Inflammatory macrophage treated with lipopolysaccharide for 1 hour (primary cell): ENCODE measurements at regions not wholly inside any gene's neighbourhood (a gene's known extent, or its start where the extent isn't known, plus 50 kb on each side); places are given as distances from the start of the nearest gene placed in this dataset.

Experiments
- DNase-seq, 2 donors: peaks; one replicate each; pipeline ENCODE4 v3.0.0-alpha.2; 2020 to 2022

DNA sequence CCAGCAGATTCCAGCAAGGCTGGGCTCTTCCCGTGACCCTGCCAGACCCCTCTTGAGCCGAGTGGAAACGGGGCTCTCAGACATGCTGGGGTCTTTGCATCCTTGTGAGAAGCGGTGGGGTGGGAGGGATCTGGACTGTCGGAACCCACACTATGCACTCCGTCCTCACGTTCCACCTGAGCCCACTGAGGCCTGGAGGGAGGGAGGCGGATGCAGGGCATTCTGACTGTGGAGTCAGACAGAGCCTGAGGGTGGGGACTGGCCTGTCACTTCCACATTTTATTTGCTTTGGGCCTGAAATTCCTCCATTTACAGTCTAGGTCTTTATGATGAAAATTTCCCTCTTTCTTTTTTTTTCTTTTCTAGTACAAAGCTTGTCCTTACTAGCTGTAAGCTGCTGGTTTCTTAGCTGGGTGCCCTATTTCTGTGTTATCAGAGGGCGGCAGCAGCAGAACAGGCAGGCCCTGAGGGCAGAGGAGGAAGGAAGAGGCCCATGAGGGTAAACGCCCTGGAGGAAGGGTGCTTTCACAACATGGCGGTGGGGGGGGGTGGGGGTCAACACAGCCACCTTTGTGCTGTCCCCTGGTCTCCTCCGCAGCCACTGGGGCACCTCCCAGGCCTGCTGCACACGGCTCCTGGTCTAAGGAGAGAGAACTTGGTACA, 373.5 kb upstream of the MYT1L start:
- DNase-seq: peak in 1 of 2 donors; percentile 35

DNA sequence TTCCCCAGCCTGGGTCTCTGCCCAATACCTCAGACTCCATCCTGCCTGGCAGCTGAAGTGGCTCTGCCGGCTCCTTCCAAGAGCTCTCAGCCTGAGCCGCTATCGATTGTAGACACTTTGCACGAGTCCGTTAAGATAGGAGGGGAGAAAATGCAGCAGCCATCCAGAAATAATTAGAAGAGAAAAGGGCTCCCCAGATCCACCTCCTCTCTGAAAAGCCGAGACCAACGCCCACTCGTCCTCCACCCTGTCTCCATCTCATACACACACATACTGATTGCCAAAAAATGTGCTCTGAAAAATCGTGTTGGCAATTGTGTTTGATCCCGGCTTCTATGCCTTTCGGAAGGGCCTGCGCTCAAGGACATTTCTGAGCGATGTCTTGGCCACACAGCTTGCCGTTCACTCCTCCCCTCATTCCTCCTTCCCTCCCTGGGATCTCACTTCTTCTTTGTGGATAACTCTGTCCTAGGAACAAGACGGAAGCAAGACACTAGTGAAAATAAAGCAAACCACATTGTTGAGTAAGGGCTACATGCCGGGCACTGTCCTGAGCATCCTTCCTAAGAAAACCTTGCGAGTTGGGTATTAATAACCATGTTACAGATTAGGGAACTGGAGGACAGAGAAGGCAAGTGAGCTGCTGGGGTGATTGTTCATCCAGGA, 372.8 kb upstream of the MYT1L start:
- DNase-seq: no peak

DNA sequence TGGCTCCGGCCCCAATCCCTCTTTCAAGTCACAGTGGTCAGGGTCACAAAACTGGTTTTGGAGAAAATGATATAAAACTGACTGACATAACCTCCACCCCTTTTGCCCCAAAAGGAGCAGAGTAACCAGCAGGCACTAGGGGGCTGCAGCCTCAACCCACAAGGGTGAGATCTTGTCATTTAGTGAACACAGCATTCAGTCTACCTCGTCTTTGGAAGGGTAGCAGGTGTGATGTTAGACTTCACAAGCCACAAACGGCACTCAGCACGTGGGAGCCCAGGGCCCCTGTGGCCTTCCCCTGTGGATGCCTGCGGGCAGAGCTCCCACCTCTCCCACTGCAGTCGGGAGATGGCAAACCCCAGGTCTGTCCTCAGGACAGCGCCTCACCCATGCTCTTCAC, 372.1 kb upstream of the MYT1L start:
- no peak for DNase-seq

DNA sequence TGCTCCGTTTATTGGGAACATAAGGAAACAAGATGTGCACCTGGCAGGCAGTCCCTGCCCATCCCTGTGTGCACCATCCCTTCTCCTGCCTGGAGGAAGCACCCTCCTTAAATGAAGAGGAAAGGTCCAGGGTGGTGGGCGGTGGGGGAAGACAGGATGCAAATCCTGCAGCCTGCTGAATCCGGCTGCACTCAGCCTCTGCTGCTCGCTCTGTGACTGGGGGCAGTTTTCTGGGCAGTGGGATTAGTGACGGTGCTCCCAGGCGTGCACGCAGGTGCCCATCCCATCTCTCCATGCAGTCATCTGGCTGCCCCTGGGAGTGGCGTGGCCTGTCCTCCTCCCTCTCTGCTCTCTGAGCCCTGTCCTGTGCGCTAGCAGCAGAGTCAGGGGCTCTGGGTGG, 371.3 kb upstream of the MYT1L start:
- DNase-seq: no peak

DNA sequence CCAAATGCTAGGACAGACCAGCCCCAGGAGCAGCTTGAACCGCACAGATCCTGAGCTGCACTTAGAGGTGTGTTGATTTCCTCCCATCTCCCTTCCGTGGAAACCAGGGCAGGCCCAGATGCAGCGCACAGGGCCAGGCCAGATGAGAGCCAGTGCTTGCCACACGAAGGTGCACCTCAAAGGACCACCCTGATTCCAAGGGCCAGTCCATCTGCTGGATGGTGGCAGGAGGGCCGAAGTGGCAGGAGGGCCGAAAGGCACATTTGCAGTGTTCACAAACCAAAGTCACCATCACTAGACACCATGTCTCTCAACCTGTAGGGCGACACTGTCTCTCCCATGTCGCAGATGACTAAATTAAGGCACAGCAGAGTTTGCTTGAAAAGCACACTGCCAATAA, 370.7 kb upstream of the MYT1L start:
- no peak for DNase-seq

DNA sequence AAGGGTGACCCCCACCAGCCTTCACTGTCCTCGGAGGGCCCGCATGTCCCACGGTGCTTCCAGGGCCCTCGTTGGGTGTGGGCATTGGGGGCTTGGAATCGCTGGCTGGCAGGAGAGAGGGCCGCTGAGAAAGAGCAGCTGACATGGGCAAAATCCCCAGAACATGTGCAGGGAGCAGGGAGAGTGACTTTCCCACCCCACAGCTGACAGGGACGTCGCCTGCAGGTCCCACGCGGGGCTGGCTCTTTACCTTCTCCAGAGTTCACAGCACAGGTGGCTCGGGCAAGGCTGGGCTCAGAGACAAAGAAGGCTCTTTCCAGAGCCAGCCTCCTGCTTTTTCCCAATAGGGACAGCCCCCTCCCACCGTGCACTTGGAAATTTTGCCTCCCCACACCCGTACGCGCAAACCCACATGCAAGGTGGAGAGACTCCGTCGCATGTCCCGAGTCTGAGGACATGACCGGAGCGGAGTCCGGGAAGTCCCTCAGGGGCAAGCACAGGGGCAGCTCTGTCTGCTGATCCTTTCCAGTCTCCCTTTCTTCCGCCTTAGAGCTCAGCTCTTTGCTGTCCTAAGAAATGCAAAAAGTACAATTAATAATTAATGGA, 370.2 kb upstream of the MYT1L start:
- DNase-seq: no peak

DNA sequence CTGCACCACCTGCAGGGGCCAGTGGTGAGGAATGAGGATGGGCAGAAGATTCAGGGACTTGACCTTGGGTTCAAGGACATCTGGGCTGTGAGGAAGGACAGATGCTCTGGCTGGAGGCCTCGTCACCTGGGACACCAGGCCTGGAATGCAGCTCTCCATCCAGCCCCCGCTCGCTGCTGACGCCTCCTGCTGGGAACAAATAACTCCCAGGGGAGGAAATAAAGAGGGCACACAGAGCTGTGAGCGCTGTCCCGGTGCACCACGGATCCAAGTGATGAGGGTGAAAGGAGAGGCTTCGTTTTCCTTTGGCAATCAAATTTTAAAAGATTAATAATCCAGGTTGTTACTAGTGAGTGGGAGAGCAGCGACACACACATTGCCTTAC, 368.0 kb upstream of the MYT1L start:
- DNase-seq: no peak

DNA sequence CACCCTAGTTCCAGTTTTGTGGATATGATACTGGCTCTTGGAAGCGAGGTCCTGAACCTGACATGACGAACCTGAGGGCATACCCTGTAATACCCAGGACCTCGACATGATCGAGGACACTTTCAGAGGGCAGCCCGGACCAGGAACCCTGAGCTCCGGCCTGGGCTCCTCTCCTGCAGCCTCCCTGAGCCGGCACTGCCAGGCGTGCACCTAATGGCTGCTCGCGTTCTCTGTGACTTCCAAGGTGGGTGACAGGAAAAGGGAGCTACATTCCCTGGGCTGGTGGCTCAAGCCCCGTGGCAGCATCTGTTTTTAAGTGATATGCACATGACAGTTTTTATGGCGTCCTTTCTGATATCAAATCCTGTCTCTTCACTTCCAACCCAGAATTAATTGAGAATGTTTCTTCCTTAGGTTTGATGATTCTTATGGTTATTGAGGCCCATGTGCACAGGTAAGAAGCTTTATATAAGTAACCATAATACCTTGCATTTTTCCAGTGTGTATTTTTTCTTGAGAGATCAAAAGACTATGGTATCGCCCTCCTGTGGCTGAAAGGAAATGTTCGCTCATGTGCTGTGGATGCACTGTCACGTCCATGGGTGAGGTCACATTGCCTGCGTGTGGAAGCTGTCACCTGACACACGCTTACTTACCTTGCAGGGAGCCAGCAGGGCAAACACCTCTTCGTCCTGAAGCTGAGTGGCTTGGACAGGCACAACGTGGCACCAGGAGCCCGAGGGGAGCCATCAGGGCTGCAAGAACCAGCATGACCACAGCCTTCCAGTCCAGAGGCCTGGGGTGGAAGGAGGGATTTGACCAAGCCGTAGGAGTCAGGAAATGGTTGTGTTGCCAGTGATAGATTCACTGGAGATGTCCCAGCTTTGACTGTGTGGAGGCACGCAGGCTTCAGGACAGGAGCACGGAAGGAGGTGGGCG, 367.4 kb upstream of the MYT1L start:
- DNase-seq: peak in 1 of 2 donors; percentile 26

DNA sequence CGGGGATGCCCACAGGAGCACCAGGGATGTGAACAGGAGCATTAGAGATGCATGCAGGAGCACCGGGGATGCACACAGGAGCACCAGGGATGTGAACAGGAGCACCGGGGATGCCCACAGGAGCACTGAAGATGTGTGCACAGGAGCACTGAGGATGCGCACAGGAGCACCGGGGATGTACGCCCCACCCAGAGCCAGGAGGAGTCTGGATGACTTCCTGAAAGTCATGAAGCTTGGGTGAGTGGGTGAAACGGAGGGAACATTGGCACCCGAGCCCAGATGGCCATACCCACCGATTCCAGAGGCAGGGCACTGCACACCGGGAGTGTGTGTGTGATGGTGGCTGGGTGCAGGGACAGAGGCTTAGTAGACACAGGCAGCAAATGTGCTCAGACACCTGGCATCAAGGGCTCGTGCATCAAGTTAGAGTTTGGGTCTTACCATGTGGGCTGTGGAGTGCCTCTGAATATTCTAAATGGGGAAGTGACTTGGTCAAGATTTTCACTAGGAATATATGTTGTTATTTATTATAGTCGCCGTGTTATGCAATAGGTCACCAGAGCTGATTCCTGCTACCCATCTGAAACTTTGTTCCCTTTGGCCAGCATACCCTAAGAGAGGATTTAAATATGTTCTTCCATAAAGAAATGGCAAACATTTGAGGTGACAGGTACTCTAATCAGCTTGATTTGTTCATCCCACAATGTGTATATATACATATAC, 365.8 kb upstream of the MYT1L start:
- no peak for DNase-seq

DNA sequence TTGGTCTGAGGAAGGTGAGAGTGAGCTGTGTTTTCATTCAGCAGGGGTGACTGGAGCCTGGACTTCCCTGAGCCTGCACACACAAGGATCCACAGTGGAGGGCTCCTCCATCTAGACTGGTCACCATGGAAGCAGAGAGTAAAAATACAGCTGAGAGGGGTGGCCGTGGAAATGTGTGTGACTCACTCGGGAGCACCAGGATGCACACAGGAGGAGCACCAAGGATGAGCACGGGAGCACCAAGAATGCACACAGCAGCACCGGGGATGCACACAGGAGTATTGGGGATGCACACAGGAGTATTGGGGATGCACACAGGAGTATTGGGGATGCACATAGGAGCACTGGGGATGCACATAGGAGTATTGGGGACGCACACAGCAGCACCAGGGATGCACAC, 365.2 kb upstream of the MYT1L start:
- no peak for DNase-seq

DNA sequence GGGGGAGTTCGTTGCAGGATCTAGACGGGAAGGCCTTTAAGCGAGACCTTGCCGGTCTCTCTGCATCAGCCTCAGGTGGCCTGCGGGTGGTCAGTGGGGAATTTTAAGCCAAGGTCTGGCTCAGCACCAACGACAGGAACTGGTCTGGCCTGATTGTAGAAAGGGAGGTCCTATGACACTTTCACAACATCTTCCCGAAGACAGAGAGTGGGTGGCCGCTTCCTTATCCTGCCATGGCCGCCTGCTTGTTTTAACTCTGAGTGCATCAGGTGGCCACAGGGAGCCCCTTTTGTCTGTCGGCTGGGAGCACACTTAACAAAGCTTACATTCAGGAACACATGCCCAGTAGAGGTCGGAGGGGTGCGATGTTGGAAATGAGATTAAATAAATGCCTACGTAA, 363.7 kb upstream of the MYT1L start:
- DNase-seq: peak; percentile 54 to 68

DNA sequence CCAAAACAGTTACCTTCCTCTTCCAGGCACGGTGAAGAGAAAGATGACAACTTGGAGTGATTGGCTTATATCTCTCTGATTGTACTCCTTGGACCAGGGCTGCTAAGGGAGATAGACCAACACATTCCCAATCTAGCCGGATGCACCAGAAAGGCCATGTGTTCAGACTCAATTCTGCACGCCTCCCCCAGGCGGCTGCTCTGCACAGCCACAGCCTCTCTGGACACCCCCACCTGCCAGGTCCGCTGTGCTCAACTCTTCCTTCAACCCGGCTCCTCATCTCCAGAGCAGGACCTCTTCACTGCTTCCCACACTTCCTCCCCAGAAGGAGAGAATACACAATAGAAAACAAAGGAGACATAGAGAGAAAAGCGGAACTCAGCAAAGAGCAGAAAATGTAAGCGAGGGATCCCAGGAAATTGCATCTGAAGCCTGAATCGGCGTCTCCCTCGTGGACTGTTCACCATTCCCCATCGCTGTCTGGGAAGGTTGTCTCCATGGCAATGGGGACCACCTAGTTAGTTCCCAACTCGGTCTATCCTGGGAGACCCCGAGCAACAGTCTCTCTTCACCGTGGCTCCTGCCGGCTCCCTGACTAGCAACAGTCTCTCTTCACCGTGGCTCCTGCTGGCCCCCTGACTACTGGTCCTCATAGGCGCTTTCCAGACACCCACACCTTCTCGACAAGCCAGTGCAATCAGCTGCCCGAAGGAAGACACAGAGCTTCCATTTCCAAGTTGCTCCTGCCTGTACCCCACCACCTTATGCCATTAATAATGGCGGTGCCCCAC, 361.7 kb upstream of the MYT1L start:
- DNase-seq: no peak

DNA sequence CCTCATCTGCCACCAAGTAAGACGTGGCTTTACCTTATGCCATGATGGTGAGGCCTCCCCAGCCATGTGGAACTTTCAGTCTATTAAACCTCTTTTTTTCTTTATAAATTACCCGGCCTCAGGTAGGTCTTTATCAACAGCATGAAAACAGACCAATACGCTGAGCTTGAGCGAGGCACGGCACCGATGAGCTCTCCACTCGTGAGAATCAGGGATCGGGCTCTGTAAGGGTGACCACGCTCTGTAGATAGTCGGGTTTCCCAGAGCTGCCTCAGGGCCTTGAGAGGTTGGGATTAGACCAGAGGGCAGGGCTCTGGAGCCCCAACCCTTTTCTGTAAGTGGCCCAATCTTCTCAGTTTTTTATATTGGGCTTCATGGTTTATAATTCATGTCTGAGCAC, 360.3 kb upstream of the MYT1L start:
- DNase-seq: no peak

DNA sequence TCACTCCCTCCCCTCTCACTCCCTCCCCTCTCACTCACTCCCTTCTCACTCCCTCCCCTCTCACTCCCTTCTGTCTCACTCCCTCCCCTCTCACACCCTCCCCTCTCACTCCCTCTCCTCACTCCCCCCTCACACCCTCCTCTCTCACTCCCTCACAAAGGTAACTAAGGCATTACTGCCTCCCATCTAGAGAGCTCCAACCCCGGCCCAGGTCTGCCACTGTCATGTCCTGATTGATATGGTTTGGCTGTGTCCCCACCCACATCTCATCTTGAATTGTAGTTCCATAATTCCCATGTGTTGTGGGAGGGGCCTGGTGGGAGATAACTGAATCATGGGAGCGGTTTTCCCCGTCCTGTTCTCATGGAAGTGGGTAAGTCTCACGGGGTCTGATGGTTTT, 359.9 kb upstream of the MYT1L start:
- no peak for DNase-seq

DNA sequence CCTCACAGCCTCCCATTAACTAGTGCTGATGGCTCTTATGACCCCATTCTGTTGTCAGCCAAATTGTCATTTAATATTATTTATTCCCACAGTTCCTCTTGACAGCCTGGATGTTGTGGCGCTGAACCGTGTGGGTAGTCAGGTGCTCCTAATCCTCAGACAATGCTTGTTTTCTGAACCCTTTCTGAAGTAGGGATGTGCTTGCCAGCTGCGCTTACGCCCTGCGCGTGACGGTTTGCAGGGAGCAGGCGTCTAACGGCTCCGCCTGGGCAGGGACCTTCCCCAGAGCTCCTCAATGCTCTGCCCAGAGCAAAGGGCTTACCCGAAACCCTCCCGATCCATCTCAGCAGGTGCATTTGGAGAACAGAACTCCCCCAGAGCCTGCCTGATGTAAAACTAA, 358.2 kb upstream of the MYT1L start:
- DNase-seq: no peak

DNA sequence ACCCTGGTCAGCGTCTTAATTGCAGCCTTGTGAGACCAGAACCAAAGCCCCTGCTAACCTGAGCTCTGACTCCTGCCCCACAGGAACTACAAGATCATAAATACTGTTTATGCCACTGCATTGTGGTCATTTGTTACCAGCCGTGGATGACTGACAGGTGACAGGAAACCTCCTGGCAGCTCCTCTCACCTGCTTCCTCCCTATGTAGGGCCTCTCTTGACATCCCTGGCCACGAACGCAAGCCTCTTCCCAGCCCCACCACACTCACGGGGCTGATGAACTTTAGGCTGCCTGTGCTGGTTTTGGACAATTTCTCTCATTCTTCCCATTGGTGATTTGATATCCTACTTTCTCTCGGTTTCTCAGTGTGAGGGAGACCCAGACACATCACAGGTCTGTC, 357.2 kb upstream of the MYT1L start:
- no peak for DNase-seq

DNA sequence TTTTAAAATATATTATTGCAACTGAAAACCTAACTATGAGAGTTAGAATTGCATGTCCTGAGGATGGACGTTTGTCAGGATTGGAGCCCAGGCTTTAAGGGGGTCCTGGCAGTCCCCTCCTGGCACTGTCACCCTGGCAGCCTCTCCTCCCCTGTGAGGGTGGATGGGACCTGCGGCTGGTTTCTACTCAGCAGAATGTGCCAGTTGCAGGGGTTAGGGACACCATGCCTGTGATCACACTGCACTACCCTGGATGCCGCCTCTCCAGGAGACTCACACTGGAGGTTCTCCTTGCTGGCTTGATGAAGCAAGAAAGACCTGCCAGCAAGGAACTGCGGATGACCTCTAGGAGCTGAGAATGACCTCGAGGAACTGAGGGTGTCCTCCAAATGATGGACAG, 356.7 kb upstream of the MYT1L start:
- no peak for DNase-seq

DNA sequence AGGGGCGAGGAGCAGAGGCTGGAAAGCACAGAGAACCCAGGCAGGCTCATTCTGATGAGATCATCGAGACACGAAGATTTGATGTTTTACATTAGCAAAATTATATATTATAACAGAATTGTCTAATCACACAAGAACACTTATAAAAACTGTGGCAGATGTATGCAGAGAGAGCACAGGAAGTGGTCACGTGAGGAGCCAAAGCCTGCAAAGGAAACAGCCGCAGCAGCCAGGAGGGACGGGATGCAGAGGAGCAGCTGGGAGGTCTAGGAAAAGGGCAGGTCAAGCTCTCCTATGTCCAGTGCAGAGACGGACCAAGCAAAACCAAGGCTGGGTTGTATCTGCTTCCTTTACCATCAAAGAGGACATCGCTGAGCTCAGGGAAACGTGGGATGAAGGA, 355.1 kb upstream of the MYT1L start:
- DNase-seq: no peak

DNA sequence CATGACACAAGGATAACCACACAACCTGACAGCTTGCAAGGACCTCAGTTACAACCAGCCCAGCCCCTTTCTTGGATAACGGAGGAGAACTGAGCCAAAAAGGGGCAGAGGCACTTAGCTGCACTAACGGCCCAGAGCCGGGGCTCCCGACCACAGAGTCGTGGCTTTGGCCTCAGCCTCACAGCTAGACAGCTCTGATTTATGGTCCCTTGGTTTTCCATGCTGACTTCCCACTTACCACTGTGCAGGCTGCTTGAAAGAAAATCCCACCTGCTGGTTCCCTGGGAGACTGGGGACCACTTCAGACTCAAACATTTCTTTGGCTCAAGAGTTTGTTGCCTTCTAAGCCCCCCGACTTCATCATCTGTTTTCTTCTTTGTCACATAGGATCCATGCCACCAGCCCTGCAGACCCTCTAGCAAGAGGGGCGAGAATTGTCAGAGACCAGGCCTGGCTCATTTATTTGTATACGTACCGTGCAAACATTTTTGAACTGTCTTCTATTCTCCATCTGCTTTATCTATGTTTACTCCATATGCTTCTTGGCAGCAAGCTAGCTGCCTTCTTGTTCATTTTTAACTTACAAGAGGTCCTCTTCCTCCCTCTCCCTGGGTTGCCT, 352.6 kb upstream of the MYT1L start:
- no peak for DNase-seq

DNA sequence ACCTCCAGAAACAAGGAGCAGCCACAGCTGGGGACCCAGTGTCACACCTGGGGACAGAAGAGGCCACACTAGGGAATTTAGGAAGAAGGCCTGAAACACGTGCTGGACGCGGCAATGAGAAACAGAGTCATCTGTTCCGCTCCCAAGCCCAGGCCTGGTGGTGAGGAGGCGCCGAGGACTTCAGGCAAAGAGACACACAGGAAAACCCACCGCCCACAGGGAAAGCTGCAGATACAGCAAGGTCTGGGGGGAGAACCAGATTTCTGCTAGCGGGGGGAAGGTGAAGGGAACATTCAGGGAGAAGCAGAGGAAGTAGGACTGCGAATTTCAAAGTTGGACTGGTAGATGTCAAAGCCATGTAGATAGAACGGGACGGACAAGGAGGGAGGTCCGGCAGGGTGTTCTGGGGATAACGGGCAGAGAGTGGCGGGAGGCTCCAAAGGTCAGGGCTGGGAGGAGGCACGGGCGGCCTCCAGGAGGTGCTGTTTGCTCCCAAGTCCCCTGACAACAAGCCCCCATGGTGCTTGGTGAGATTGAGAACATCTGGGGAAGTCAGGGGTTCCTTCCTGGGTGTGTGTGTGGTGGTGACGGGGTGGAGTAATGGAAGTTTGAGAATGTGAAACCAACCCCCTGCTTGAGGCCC, 351.7 kb upstream of the MYT1L start:
- DNase-seq: no peak

DNA sequence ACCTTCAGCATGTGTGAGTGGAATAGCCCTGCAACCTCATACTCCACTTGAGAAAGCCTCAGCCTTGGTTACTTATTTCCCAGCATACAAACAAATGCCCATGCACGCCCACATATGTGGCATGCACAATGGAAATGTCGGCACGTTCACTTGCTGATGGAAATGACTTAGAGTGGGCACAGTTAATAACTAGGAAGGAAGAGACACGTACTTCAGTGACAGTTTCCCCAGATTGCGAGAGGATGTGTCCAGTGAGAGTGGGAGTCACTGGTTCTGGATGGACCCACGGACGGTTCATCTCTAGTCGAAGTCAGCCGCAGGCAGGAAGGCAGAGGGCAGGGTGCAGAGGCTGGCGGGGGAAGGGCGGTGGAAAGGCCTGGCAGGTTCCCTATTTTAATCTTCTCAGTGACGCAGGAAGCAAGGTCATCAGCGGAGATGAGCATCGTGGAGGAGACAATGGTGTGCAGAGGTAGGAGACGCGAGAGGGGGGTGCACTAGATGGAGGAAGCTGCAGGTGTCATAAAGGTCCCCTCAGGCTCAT, 350.7 kb upstream of the MYT1L start:
- peak; percentile 57 to 65 for DNase-seq
